CD14-positive monocyte (primary cell): ENCODE measurements at regions not wholly inside any gene's neighbourhood (a gene's known extent, or its start where the extent isn't known, plus 50 kb on each side); places are given as distances from the start of the nearest gene placed in this dataset.

Source experiments
- DNase-seq, 3 donors: peaks; one replicate each; pipeline ENCODE4 v3.0.0-alpha.2; 2011 to 2022
- H2AFZ ChIP-seq: 2 replicates; pipeline ENCODE4 v1.6.0; 2012; ENCODE audit warnings: mild to moderate bottlenecking, low read depth, low read length, inconsistent platforms; ENCODE audit not compliant: insufficient read depth, poor library complexity, severe bottlenecking
- H3K27ac ChIP-seq, 2 donors: 1 replicate in 1 of 2; 2 replicates in 1 of 2; pipeline ENCODE4 v1.5.1; 2012 to 2013; ENCODE audit warnings: low read length in 2 of 2, control low read depth in 1 of 2, inconsistent platforms in 1 of 2, low read depth in 1 of 2, mild to moderate bottlenecking in 1 of 2
- H3K27me3 ChIP-seq, 2 donors: one replicate each; pipeline versions ENCODE4 v1.6.0 to v1.6.1; 2011 to 2013; ENCODE audit warnings: low read length in 2 of 2; ENCODE audit not compliant: control insufficient read depth in 2 of 2, insufficient read depth in 2 of 2
- H3K36me3 ChIP-seq, 2 donors: replicated peaks in 1 of 2; 1 replicate in 1 of 2; 2 replicates in 1 of 2; pipeline versions ENCODE4 v1.5.1 to v1.6.1; 2012 to 2013; ENCODE audit warnings: low read length in 2 of 2, control low read depth in 1 of 2, inconsistent platforms in 1 of 2, mild to moderate bottlenecking in 1 of 2; ENCODE audit not compliant: insufficient read depth in 2 of 2, control insufficient read depth in 1 of 2
- H3K4me1 ChIP-seq, 2 donors: 1 replicate in 1 of 2; 2 replicates in 1 of 2; pipeline versions ENCODE4 v1.5.1 to v1.6.1; 2012 to 2013; ENCODE audit warnings: low read length in 2 of 2, control low read depth in 1 of 2, inconsistent platforms in 1 of 2, mild to moderate bottlenecking in 1 of 2, moderate library complexity in 1 of 2; ENCODE audit not compliant: insufficient read depth in 2 of 2, control insufficient read depth in 1 of 2
- H3K4me2 ChIP-seq: replicated peaks from 2 replicates; pipeline ENCODE3; 2012; ENCODE audit warnings: low read length, moderate library complexity, mild to moderate bottlenecking; ENCODE audit not compliant: poor library complexity, severe bottlenecking; ENCODE audit errors: extremely low read depth
- H3K4me3 ChIP-seq, 3 experiments: fragments of 200-600 bp in 1 of 3; sonication (generic) in 1 of 3; replicated peaks in 1 of 3; 1 replicate in 2 of 3; 2 replicates in 1 of 3; pipeline ENCODE4 v1.5.1; 2011 to 2013; ENCODE audit warnings: low read length in 3 of 3, mild to moderate bottlenecking in 3 of 3, control low read depth in 2 of 3, low read depth in 2 of 3, inconsistent platforms in 1 of 3, moderate library complexity in 1 of 3
- H3K79me2 ChIP-seq: 2 replicates; pipeline ENCODE4 v1.6.0; 2012; ENCODE audit warnings: mild to moderate bottlenecking, control low read depth, inconsistent platforms, low read length, moderate library complexity; ENCODE audit not compliant: insufficient read depth
- H3K9ac ChIP-seq: 2 replicates; pipeline ENCODE4 v1.6.0; 2017; ENCODE audit warnings: low read length, mild to moderate bottlenecking; ENCODE audit not compliant: insufficient read depth, poor library complexity, severe bottlenecking
- H3K9me3 ChIP-seq, 2 donors: replicated peaks in 1 of 2; 1 replicate in 1 of 2; 2 replicates in 1 of 2; pipeline versions ENCODE4 v1.5.1 to v1.6.1; 2012 to 2013; ENCODE audit warnings: low read length in 2 of 2, control low read depth in 1 of 2; ENCODE audit not compliant: control insufficient read depth in 1 of 2, insufficient read depth in 1 of 2
- H4K20me1 ChIP-seq: 2 replicates; pipeline ENCODE4 v1.6.0; 2012; ENCODE audit warnings: mild to moderate bottlenecking, low read length, control low read depth, moderate library complexity; ENCODE audit not compliant: insufficient read depth
- H3K27ac Mint-ChIP-seq, 7 donors: one replicate each; pipeline ENCODE4 v1.8.0; 2020; ENCODE audit warnings: mild to moderate bottlenecking in 7 of 7, mixed read lengths in 7 of 7, moderate library complexity in 6 of 7, inconsistent platforms in 2 of 7
- H3K27me3 Mint-ChIP-seq, 3 donors: one replicate each; pipeline ENCODE4 v1.8.0; 2021 to 2022; ENCODE audit warnings: low read depth in 3 of 3, mild to moderate bottlenecking in 3 of 3, mixed read lengths in 3 of 3, moderate library complexity in 3 of 3, inconsistent platforms in 1 of 3
- H3K36me3 Mint-ChIP-seq, 2 donors: one replicate each; pipeline ENCODE4 v1.8.0; 2020; ENCODE audit warnings: mixed read lengths in 2 of 2, inconsistent platforms in 1 of 2, mild to moderate bottlenecking in 1 of 2
- H3K4me1 Mint-ChIP-seq: one replicate; pipeline ENCODE4 v1.8.0; 2020; ENCODE audit warnings: mild to moderate bottlenecking, mixed read lengths
- H3K4me3 Mint-ChIP-seq, 2 donors: one replicate each; pipeline ENCODE4 v1.8.0; 2020; ENCODE audit warnings: mild to moderate bottlenecking in 2 of 2, mixed read lengths in 2 of 2, moderate library complexity in 1 of 2
- H3K9me3 Mint-ChIP-seq, 7 donors: one replicate each; pipeline ENCODE4 v1.8.0; 2020 to 2022; ENCODE audit warnings: mixed read lengths in 7 of 7, mild to moderate bottlenecking in 6 of 7, moderate library complexity in 6 of 7, inconsistent platforms in 2 of 7
- WGBS: methylation state at CpG from one replicate; pipeline ENCODE4 v1.1.5; 2013; ENCODE audit warnings: missing lambda C conversion rate; ENCODE audit not compliant: insufficient coverage; 5-methylcytosine and 5-hydroxymethylcytosine counted together
- intact Hi-C, 2 donors: fragments of 100-400 bp; cut with micrococcal nuclease; formaldehyde crosslinking; loops; one replicate each; pipeline versions ENCODE4 v1.15.0 to v1.15.1; 2023
- TF ChIP-seq, protein P1 (sequence below): fragments of 200-600 bp; IDR thresholded peaks from one replicate; pipeline ENCODE4 v1.8.0; 2022; ENCODE audit warnings: antibody characterized with exemption, mild to moderate bottlenecking

DNA sequence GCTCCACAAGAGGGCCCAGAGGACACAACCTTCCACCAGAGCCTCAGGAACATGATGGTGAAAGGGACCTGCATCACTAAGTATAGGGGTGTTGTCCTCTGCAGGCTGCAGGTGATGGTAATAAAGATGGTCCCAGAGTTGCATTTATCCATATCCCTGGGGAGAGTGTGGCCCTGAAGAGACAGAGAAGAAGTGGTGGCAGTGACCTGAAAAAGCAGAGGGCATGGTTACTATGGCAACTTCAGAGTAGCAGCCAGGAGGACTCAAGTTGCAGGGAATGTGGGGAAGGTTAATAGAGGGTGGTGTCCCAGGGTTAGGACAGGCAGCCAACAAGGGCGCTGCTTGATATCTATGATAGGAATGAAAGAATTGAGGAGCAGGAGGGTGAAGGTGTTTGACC lies 57.1 kb downstream of the HLA-A start:
- H3K36me3 ChIP-seq: no peaks in the 10 kb centered on the region
- no peak overlapping the region for H2AFZ ChIP-seq
- DNase-seq: no peak
- H3K79me2 ChIP-seq: no peaks in the 10 kb centered on the region
- no CpG with 5 or more reads among the region's 1 CpG for WGBS
- no peak overlapping the region for H3K4me3 ChIP-seq
- peaks cover 9 to 27% (median 19%) of the 10 kb centered on the region in 3 donors for H3K27me3 Mint-ChIP-seq
- no peaks in the 10 kb centered on the region for H3K36me3 Mint-ChIP-seq
- no peaks in the 10 kb centered on the region for H4K20me1 ChIP-seq
- H3K4me1 ChIP-seq: no peaks in the 10 kb centered on the region
- no peak overlapping the region for H3K9ac ChIP-seq
- no peaks in the 10 kb centered on the region for H3K9me3 ChIP-seq
- H3K27me3 ChIP-seq: peaks cover 2 to 9% of the 10 kb centered on the region in 2 donors
- H3K9me3 Mint-ChIP-seq: peaks cover 0 to 1% (median 0%) of the 10 kb centered on the region in 7 donors
- no peak overlapping the region for H3K27ac Mint-ChIP-seq
- TF ChIP-seq, protein P1, sequence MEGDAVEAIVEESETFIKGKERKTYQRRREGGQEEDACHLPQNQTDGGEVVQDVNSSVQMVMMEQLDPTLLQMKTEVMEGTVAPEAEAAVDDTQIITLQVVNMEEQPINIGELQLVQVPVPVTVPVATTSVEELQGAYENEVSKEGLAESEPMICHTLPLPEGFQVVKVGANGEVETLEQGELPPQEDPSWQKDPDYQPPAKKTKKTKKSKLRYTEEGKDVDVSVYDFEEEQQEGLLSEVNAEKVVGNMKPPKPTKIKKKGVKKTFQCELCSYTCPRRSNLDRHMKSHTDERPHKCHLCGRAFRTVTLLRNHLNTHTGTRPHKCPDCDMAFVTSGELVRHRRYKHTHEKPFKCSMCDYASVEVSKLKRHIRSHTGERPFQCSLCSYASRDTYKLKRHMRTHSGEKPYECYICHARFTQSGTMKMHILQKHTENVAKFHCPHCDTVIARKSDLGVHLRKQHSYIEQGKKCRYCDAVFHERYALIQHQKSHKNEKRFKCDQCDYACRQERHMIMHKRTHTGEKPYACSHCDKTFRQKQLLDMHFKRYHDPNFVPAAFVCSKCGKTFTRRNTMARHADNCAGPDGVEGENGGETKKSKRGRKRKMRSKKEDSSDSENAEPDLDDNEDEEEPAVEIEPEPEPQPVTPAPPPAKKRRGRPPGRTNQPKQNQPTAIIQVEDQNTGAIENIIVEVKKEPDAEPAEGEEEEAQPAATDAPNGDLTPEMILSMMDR: no peak
- H3K27ac ChIP-seq: no peak overlapping the region
- H3K4me3 Mint-ChIP-seq: no peak overlapping the region
- H3K4me2 ChIP-seq: no peak overlapping the region
- H3K4me1 Mint-ChIP-seq: peaks cover 2% of the 10 kb centered on the region
- intact Hi-C loops: no loop called here

DNA sequence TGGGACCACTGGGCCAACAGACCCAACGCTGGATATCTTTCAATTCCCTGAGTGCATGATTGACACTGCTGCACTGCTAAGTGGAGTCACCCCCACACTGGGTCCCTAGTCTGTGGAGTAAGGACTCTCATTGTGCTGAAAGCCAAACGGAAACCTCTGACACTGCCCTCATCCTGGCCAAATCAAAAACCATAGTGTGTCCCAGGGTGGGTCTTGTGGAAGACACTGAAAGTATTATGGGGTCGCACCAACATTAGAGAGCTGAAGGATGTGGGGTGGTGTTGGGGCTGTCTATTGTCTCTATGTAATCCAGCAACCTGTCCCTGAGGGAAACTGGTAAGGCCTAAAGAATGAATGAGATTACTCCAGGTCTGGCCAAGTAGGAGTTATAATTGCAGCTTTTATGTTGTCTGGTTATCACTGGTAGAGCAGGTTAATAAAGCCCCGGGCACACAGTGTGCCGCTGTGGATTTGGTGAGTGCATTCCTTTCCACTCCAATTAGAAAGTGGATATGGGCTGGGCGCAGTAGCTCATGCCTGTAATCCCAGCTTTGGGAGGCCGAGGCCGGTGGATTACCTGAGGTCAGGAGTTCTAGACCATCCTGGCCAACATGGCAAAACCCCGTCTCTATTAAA lies 57.9 kb downstream of the HLA-A start:
- 98% methylated on average over 5 of the region's 9 CpGs for WGBS

More for the DNA sequence above, 57.9 kb downstream of the HLA-A start:
- Mint-ChIP-seq H3K36me3 (no peaks in the 10 kb centered on the region), H3K4me3 (no peak overlapping the region), H3K27ac (no peak overlapping the region), H3K9me3 (peaks cover 0 to 1% (median 0%) of the 10 kb centered on the region in 7 donors), H3K27me3 (peaks cover 13 to 33% (median 26%) of the 10 kb centered on the region in 3 donors), H3K4me1 (peaks cover 1% of the 10 kb centered on the region)
- TF ChIP-seq, protein P1: no peak
- Histone ChIP-seq H3K27ac (no peak overlapping the region), H3K4me2 (no peak overlapping the region), H3K9me3 (no peaks in the 10 kb centered on the region), H3K79me2 (no peaks in the 10 kb centered on the region), H3K36me3 (no peaks in the 10 kb centered on the region), H3K9ac (no peak overlapping the region), H3K4me3 (no peak overlapping the region), H4K20me1 (no peaks in the 10 kb centered on the region), H3K4me1 (no peaks in the 10 kb centered on the region), H2AFZ (no peak overlapping the region), H3K27me3 (peaks cover 9 to 16% of the 10 kb centered on the region in 2 donors)
- DNase-seq: no peak
- intact Hi-C loops: no loop called here
